Endothelial cell of umbilical vein (primary cell): ENCODE measurements at regions not wholly inside any gene's neighbourhood (a gene's known extent, or its start where the extent isn't known, plus 50 kb on each side); places are given as distances from the start of the nearest gene placed in this dataset.
A peak's percentile ranks its signal among the peaks of the same experiment; 100 is the strongest.
"Not testable (repeated sequence)": the region's sequence is repeated elsewhere in the genome, so short reads cannot be mapped to it uniquely, and the experiment has no call there.

Source experiments
- BruUV-seq: library from RNA; stranded (reverse); fragments of 400-500 nt; replicated peaks from 2 replicates; lab custom pipeline; 2021; lab: Mats Ljungman, UMichigan
- CTCF ChIA-PET: fragments of 300-600, 350-600 bp; sonication (Branson Sonifier 250); formaldehyde crosslinking; loops from one replicate; lab custom pipeline; 2021; ENCODE audit warnings: antibody characterized with exemption, inconsistent platforms; lab: Charles Lee
- POLR2A ChIA-PET: fragments of 300-600, 350-600 bp; sonication (Branson Sonifier 250); formaldehyde crosslinking; loops from one replicate; lab custom pipeline; 2021; ENCODE audit warnings: antibody characterized with exemption, inconsistent platforms; lab: Charles Lee
- DNase-seq: peaks from one replicate; pipeline ENCODE4 v3.0.0-alpha.2; 2011; ENCODE audit warnings: low read depth, low spot score
- FAIRE-seq: peaks from 2 replicates; lab custom pipeline; 2011; peaks lifted over from hg19 to GRCh38; lab: Jason Lieb, UNC
- H2AFZ ChIP-seq: 2 replicates; pipeline ENCODE4 v1.6.0; 2012; ENCODE audit warnings: low read depth, low read length, control low read depth, inconsistent platforms
- H3K27ac ChIP-seq: 2 replicates; pipeline ENCODE4 v1.5.1; 2011; ENCODE audit warnings: low read depth, mild to moderate bottlenecking, control low read depth, low read length, moderate library complexity; ENCODE audit not compliant: insufficient read depth
- H3K27me3 ChIP-seq, 2 experiments: 2 replicates each; pipeline versions ENCODE4 v1.6.0 to v1.6.1; 2011; ENCODE audit warnings: low read length in 2 of 2, mixed read lengths in 1 of 2; ENCODE audit not compliant: control insufficient read depth in 2 of 2, insufficient read depth in 2 of 2
- H3K36me3 ChIP-seq, 2 experiments: 2 replicates in 1 of 2; 3 replicates in 1 of 2; pipeline ENCODE4 v1.5.1; 2011; ENCODE audit warnings: low read length in 2 of 2, mild to moderate bottlenecking in 1 of 2, moderate library complexity in 1 of 2; ENCODE audit not compliant: control insufficient read depth in 2 of 2, insufficient read depth in 2 of 2; ENCODE audit errors: extremely low read depth in 1 of 2
- H3K4me1 ChIP-seq: 3 replicates; pipeline ENCODE4 v1.5.1; 2011; ENCODE audit warnings: mild to moderate bottlenecking, low read length; ENCODE audit not compliant: control insufficient read depth, insufficient read depth; ENCODE audit errors: extremely low read depth
- H3K4me2 ChIP-seq: 2 replicates; pipeline ENCODE4 v1.6.1; 2011; ENCODE audit warnings: low read length, control low read depth, mixed read lengths; ENCODE audit not compliant: insufficient read depth
- H3K4me3 ChIP-seq, 3 experiments: fragments of 200-600 bp in 1 of 3; sonication (generic), shearing (Covaris generic) in 1 of 3; replicated peaks in 1 of 3; 2 replicates each; pipeline ENCODE4 v1.5.1; 2011 to 2016; ENCODE audit warnings: control low read depth in 3 of 3, low read length in 3 of 3, mild to moderate bottlenecking in 2 of 3, inconsistent platforms in 1 of 3, low read depth in 1 of 3, moderate library complexity in 1 of 3; ENCODE audit not compliant: insufficient read depth in 1 of 3
- H3K79me2 ChIP-seq: 2 replicates; pipeline ENCODE4 v1.6.0; 2012; ENCODE audit warnings: low read length, inconsistent platforms; ENCODE audit not compliant: control insufficient read depth, insufficient read depth
- H3K9ac ChIP-seq: replicated peaks from 2 replicates; pipeline ENCODE3; 2011; ENCODE audit warnings: low read length, control low read depth; ENCODE audit not compliant: insufficient read depth; ENCODE audit errors: extremely low read depth
- H3K9me1 ChIP-seq: replicated peaks from 3 replicates; pipeline ENCODE4 v1.6.0; 2011; ENCODE audit warnings: mild to moderate bottlenecking, low read length; ENCODE audit not compliant: control insufficient read depth, insufficient read depth; ENCODE audit errors: extremely low read depth
- H3K9me3 ChIP-seq: replicated peaks from 2 replicates; pipeline ENCODE4 v1.5.1; 2012; ENCODE audit warnings: low read length, inconsistent platforms; ENCODE audit not compliant: control insufficient read depth, insufficient read depth
- H4K20me1 ChIP-seq: replicated peaks from 2 replicates; pipeline ENCODE3; 2011; ENCODE audit warnings: mild to moderate bottlenecking, low read length; ENCODE audit not compliant: control insufficient read depth, insufficient read depth; ENCODE audit errors: extremely low read depth
- EZH2 ChIP-seq: IDR thresholded peaks from 2 replicates; pipeline ENCODE4 v1.6.1; 2012; ENCODE audit warnings: borderline replicate concordance, low read depth, mild to moderate bottlenecking, moderate library complexity, low read length, inconsistent platforms; ENCODE audit not compliant: severe bottlenecking
- FOS ChIP-seq: IDR thresholded peaks from 2 replicates; pipeline ENCODE4 v1.6.1; 2011; ENCODE audit warnings: mild to moderate bottlenecking, low read length, moderate library complexity, borderline replicate concordance; ENCODE audit not compliant: insufficient read depth
- GATA2 ChIP-seq: IDR thresholded peaks from 2 replicates; pipeline ENCODE4 v1.7.0; 2011; ENCODE audit warnings: low read depth, mild to moderate bottlenecking, moderate library complexity, mixed read lengths, low read length; ENCODE audit not compliant: insufficient read length, insufficient read depth
- JUN ChIP-seq: IDR thresholded peaks from 2 replicates; pipeline ENCODE4 v1.6.1; 2011; ENCODE audit warnings: borderline replicate concordance, low read depth; ENCODE audit not compliant: insufficient read length, insufficient read depth
- MAX ChIP-seq: IDR thresholded peaks from 2 replicates; pipeline ENCODE4 v1.6.1; 2011; ENCODE audit not compliant: insufficient read depth, insufficient read length
- MYC ChIP-seq: IDR thresholded peaks from one replicate; pipeline ENCODE4 v1.6.1; 2011; ENCODE audit warnings: mild to moderate bottlenecking, low read depth, low read length
- POLR2A ChIP-seq: IDR thresholded peaks from 2 replicates; pipeline ENCODE4 v1.6.1; 2012; ENCODE audit warnings: low read depth, mild to moderate bottlenecking, control low read depth, low read length
- POLR2AphosphoS5 ChIP-seq: IDR thresholded peaks from 2 replicates; pipeline ENCODE4 v1.6.1; 2012; ENCODE audit warnings: low read depth, mild to moderate bottlenecking, control low read depth, low read length, moderate library complexity; ENCODE audit not compliant: insufficient read depth
- dilution Hi-C: fragments of 300-500 bp; cut with MboI; formaldehyde crosslinking; loops from one replicate; pipeline ENCODE4 v1.15.0; 2019; ENCODE audit warnings: low sequenced_read_pairs; ENCODE audit not compliant: extremely low pct_ligation_motif_present
- intact Hi-C: fragments of 100-400 bp; cut with micrococcal nuclease; formaldehyde crosslinking; loops from one replicate; pipeline ENCODE4 v1.10.0; 2022
- TF ChIP-seq, protein P1 (sequence below), 2 donors: IDR thresholded peaks; 1 replicate in 1 of 2; 2 replicates in 1 of 2; pipeline ENCODE4 v1.5.1; 2011; ENCODE audit warnings: low read length in 2 of 2, mild to moderate bottlenecking in 2 of 2, moderate library complexity in 2 of 2, control low read depth in 1 of 2, inconsistent platforms in 1 of 2, low read depth in 1 of 2; ENCODE audit not compliant: insufficient read depth in 1 of 2; ENCODE audit errors: extremely low read depth in 1 of 2

GRCh38 chrX:73940893-73941470, 88.5 kb upstream of the XIST start:
- dilution Hi-C loops (no loop called here), intact Hi-C loops (loop anchor here (5.0 kb wide), 1 partner anchor 84 kb away; no protein-coding TSS in a partner anchor)
- H3K4me2 ChIP-seq, result peak overlapping the region; percentile 24
- H3K79me2 ChIP-seq, result peaks cover 18% of the 10 kb centered on the region
- H4K20me1 ChIP-seq, result no peaks in the 10 kb centered on the region
- ChIA-PET CTCF (no interaction called here), POLR2A (no interaction called here)
- DNase-seq (peak; percentile 62), FAIRE-seq (peak; percentile 31)
- BruUV-seq, result no TSS peak
- H3K27ac ChIP-seq, result peak overlapping the region; percentile 41
- H3K27me3 ChIP-seq, result no peaks in the 10 kb centered on the region
- peaks cover 11% of the 10 kb centered on the region for H3K4me1 ChIP-seq
- TF ChIP-seq POLR2AphosphoS5, result no peak
- no peak for TF ChIP-seq JUN
- no peak for TF ChIP-seq POLR2A
- no peak for TF ChIP-seq EZH2
- TF ChIP-seq MYC, result no peak
- no peak for TF ChIP-seq MAX
- TF ChIP-seq, protein P1, sequence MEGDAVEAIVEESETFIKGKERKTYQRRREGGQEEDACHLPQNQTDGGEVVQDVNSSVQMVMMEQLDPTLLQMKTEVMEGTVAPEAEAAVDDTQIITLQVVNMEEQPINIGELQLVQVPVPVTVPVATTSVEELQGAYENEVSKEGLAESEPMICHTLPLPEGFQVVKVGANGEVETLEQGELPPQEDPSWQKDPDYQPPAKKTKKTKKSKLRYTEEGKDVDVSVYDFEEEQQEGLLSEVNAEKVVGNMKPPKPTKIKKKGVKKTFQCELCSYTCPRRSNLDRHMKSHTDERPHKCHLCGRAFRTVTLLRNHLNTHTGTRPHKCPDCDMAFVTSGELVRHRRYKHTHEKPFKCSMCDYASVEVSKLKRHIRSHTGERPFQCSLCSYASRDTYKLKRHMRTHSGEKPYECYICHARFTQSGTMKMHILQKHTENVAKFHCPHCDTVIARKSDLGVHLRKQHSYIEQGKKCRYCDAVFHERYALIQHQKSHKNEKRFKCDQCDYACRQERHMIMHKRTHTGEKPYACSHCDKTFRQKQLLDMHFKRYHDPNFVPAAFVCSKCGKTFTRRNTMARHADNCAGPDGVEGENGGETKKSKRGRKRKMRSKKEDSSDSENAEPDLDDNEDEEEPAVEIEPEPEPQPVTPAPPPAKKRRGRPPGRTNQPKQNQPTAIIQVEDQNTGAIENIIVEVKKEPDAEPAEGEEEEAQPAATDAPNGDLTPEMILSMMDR (IDR thresholded peaks at IDR 0.05; ENCODE audit: extremely low read depth in 1 of 2, insufficient read depth in 1 of 2, low read depth in 1 of 2, low read length in 2 of 2), result no peak
- TF ChIP-seq FOS, result no peak
- TF ChIP-seq GATA2, result no peak
- H3K4me3 ChIP-seq, result no peak overlapping the region
- no peaks in the 10 kb centered on the region for H3K9me3 ChIP-seq
- no peak overlapping the region for H3K9ac ChIP-seq
- no peaks in the 10 kb centered on the region for H3K36me3 ChIP-seq
- H3K9me1 ChIP-seq, result no peaks in the 10 kb centered on the region
- peak overlapping the region; percentile 64 for H2AFZ ChIP-seq

GRCh38 chrX:73937843-73938242, 85.3 kb upstream of the XIST start:
- H4K20me1 ChIP-seq, H3K9me3 ChIP-seq, H3K4me1 ChIP-seq, DNase-seq, H3K27me3 ChIP-seq, FAIRE-seq, H3K36me3 ChIP-seq, H3K79me2 ChIP-seq, dilution Hi-C loops, H3K4me2 ChIP-seq, POLR2A ChIA-PET, H3K4me3 ChIP-seq, H2AFZ ChIP-seq, CTCF ChIA-PET, H3K9me1 ChIP-seq, H3K27ac ChIP-seq, H3K9ac ChIP-seq, BruUV-seq, intact Hi-C loops: not testable (repeated sequence)
